NB4 (cell line): ENCODE measurements at regions not wholly inside any gene's neighbourhood (a gene's known extent, or its start where the extent isn't known, plus 50 kb on each side); places are given as distances from the start of the nearest gene placed in this dataset.

Experiments used
- DNase-seq: peaks from one replicate; pipeline ENCODE4 v3.0.0; 2010; ENCODE audit warnings: low read depth
- H3K4me3 ChIP-seq: one replicate; pipeline ENCODE4 v1.5.1; 2011; ENCODE audit warnings: mild to moderate bottlenecking, low read depth, low read length, moderate library complexity
- CTCF ChIP-seq: IDR thresholded peaks from one replicate; pipeline ENCODE4 v1.5.1; 2012; ENCODE audit warnings: low read depth, low read length
- MAX ChIP-seq: IDR thresholded peaks from 2 replicates; pipeline ENCODE4 v1.6.1; 2011; ENCODE audit warnings: low read depth, low read length
- MYC ChIP-seq: IDR thresholded peaks from 2 replicates; pipeline ENCODE4 v1.6.1; 2011; ENCODE audit warnings: low read depth, low read length
- POLR2A ChIP-seq: IDR thresholded peaks from 2 replicates; pipeline ENCODE4 v1.6.1; 2011; ENCODE audit warnings: mild to moderate bottlenecking; ENCODE audit not compliant: insufficient read length; ENCODE audit errors: extremely low read depth

DNA sequence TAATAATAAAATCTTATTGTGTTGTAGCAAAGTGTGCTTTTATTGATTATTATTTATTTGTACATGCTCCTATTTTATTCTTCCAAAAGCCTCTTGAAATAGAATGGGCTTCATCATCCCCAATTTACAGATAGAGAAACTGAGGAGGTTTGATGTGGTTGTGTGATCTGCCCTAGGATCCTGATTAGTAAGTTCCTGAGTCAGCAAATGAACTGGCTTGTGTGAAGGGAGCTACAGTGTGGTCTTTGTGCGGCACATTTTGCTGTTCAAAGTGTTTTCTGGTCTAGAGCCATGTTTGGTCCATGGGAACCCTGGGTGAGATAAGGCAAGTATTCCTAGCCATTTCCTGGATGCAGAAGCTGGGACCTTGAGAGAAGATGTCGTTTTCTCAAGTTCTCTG lies 326.9 kb downstream of the MEIS1 start:
- TF ChIP-seq CTCF (no peak), MYC (no peak), POLR2A (no peak), MAX (no peak)
- no peak overlapping the region for H3K4me3 ChIP-seq
- DNase-seq: no peak

DNA sequence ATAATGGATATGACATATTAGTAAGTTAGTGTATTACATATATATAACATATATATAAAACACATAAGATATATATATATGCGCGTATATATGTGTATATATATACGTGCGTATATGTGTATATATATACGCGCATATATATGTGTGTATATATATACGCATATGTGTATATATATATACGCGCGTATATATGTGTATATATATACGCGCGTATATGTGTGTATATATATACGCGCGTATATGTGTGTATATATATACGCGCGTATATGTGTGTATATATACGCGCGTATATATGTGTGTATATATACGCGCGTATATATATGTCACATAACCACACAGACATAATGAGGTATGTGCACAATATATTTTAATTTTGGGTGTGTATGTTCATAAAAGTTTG lies 327.8 kb downstream of the MEIS1 start:
- TF ChIP-seq POLR2A (no peak), MYC (no peak), MAX (no peak), CTCF (no peak)
- no peak overlapping the region for H3K4me3 ChIP-seq
- DNase-seq: no peak

- H3K4me3 ChIP-seq: no peak overlapping the region
- no peak for TF ChIP-seq POLR2A
- TF ChIP-seq MYC: no peak
- TF ChIP-seq MAX: no peak
- TF ChIP-seq CTCF: no peak
- DNase-seq: no peak
Measured at GRCh38 chr2:66766582-66766981, 331.7 kb downstream of the MEIS1 start.

DNA sequence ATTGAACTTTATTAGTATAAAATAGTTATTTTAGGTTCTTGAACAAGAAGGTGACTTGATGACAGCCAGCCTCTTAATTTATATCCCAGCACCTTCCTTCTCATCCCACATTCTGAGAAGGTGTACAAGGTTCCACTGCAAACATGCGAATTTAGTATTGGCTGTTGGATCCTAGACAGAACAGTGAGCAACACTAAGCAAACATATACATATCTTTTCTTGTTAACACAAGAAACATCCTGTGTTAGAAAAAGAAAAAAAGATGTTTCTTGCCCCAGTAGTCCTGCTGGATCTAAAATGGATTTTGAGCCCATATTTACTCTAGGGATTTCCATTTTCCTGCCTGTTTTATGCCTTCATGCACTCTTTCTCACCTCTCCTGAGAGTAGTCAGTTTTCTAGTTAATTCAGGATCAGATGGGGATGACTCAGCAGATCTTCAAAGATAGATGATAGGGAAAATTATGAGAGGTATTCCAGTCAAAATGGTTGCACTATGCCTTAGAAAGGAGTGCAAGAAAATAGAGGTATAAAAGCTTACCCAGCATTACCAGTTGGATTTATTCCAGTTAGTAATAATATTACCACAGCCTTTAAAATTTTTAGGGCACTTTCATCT lies 336.5 kb downstream of the MEIS1 start:
- H3K4me3 ChIP-seq: no peak overlapping the region
- DNase-seq: no peak
- no peak for TF ChIP-seq CTCF
- no peak for TF ChIP-seq POLR2A
- no peak for TF ChIP-seq MAX
- TF ChIP-seq MYC: no peak

DNA sequence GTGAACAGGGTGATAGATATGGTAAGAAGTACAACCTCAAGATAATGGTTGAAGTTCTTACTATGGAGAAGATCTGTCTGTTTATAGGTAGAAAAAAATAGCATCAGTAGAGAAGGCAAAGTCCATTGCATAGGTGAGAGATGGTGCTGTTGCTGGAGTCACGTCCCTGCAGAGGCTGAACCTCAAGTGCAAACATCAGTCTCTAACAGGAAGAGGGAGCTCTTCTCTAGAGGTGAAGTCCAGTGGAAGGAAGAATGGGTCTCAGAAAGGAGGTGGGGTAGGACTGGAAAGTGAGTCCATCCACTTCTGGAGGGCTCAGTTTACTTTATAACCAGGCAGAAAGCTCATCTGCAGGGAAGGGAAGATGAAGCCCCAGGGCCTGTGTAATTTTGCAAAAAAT lies 337.7 kb downstream of the MEIS1 start:
- TF ChIP-seq MYC (no peak), CTCF (no peak), MAX (no peak), POLR2A (no peak)
- DNase-seq: no peak
- no peak overlapping the region for H3K4me3 ChIP-seq
